ENCODE measurements at regions not wholly inside any gene's neighbourhood (a gene's known extent, or its start where the extent isn't known, plus 50 kb on each side); places are given as distances from the start of the nearest gene placed in this dataset.
"Not testable (repeated sequence)": the region's sequence is repeated elsewhere in the genome, so short reads cannot be mapped to it uniquely, and the experiment has no call there.

- Mint-ChIP-seq H3K27ac (no peak overlapping the region), H3K27me3 (ENCODE audit: low read depth) (peaks cover 42% of the 10 kb centered on the region), H3K4me1 (peaks cover 29% of the 10 kb centered on the region), H3K9me3 (no peaks in the 10 kb centered on the region), H3K36me3 (ENCODE audit: low read depth) (no peaks in the 10 kb centered on the region), H3K4me3 (no peak overlapping the region)
- no peak for TF ChIP-seq CTCF (IDR thresholded peaks at IDR 0.05; ENCODE audit: unreplicated experiment in 3 of 3)
Observed at GRCh38 chr1:30660241-30660640, 63.1 kb downstream of the MATN1 start.

GRCh38 chr1:30659702-30660101 lies 63.7 kb downstream of the MATN1 start:
- Mint-ChIP-seq H3K27ac (no peak overlapping the region), H3K4me3 (no peak overlapping the region), H3K9me3 (no peaks in the 10 kb centered on the region), H3K36me3 (ENCODE audit: low read depth) (no peaks in the 10 kb centered on the region), H3K4me1 (peaks cover 26% of the 10 kb centered on the region), H3K27me3 (ENCODE audit: low read depth) (peaks cover 38% of the 10 kb centered on the region)
- TF ChIP-seq CTCF (IDR thresholded peaks at IDR 0.05; ENCODE audit: unreplicated experiment in 3 of 3), result no peak

- peaks cover 17% of the 10 kb centered on the region for H3K4me1 Mint-ChIP-seq
- not testable (repeated sequence) for H3K36me3 Mint-ChIP-seq (ENCODE audit: low read depth)
Observed at GRCh38 chr1:30658375-30658774, 65.0 kb downstream of the MATN1 start.

GRCh38 chr1:30658014-30658336 lies 65.4 kb downstream of the MATN1 start:
- Mint-ChIP-seq H3K36me3 (ENCODE audit: low read depth) (peaks cover 4% of the 10 kb centered on the region), H3K27ac (no peak overlapping the region), H3K4me3 (no peak overlapping the region), H3K9me3 (no peaks in the 10 kb centered on the region), H3K27me3 (ENCODE audit: low read depth) (peaks cover 42% of the 10 kb centered on the region), H3K4me1 (peaks cover 13% of the 10 kb centered on the region)
- TF ChIP-seq CTCF (IDR thresholded peaks at IDR 0.05; ENCODE audit: unreplicated experiment in 3 of 3), result no peak

More at GRCh38 chr1:30658375-30658774, 65.0 kb downstream of the MATN1 start:
- not testable (repeated sequence) for H3K4me3 Mint-ChIP-seq, H3K27ac Mint-ChIP-seq, H3K9me3 Mint-ChIP-seq
- H3K27me3 Mint-ChIP-seq (ENCODE audit: low read depth), result peaks cover 42% of the 10 kb centered on the region

GRCh38 chr1:30657131-30658013 lies 66.0 kb downstream of the MATN1 start:
- peaks cover 4% of the 10 kb centered on the region for H3K36me3 Mint-ChIP-seq (ENCODE audit: low read depth)
- H3K27ac Mint-ChIP-seq, result no peak overlapping the region
- H3K4me1 Mint-ChIP-seq, result peaks cover 14% of the 10 kb centered on the region
- peaks cover 42% of the 10 kb centered on the region for H3K27me3 Mint-ChIP-seq (ENCODE audit: low read depth)
- TF ChIP-seq CTCF (IDR thresholded peaks at IDR 0.05; ENCODE audit: unreplicated experiment in 3 of 3), result no peak
- no peak overlapping the region for H3K4me3 Mint-ChIP-seq
- H3K9me3 Mint-ChIP-seq, result no peaks in the 10 kb centered on the region

- H3K4me1 Mint-ChIP-seq, result peaks cover 11% of the 10 kb centered on the region
- H3K27ac Mint-ChIP-seq, result no peak overlapping the region
- no peaks in the 10 kb centered on the region for H3K9me3 Mint-ChIP-seq
- peaks cover 4% of the 10 kb centered on the region for H3K36me3 Mint-ChIP-seq (ENCODE audit: low read depth)
- TF ChIP-seq CTCF (IDR thresholded peaks at IDR 0.05; ENCODE audit: unreplicated experiment in 3 of 3), result no peak
- no peak overlapping the region for H3K4me3 Mint-ChIP-seq
- H3K27me3 Mint-ChIP-seq (ENCODE audit: low read depth), result peaks cover 42% of the 10 kb centered on the region
Observed at GRCh38 chr1:30656171-30656940, 67.0 kb downstream of the MATN1 start.
